PC-9 (cell line): ENCODE measurements at regions not wholly inside any gene's neighbourhood (a gene's known extent, or its start where the extent isn't known, plus 50 kb on each side); places are given as distances from the start of the nearest gene placed in this dataset.

Experiments
- CTCF ChIP-seq: fragments of 200-600 bp; sonication (generic); conservative IDR thresholded peaks from 2 replicates; pipeline ENCODE4 v1.6.1; 2017; ENCODE audit warnings: mixed run types, antibody characterized with exemption, mild to moderate bottlenecking, moderate library complexity
- EZH2 ChIP-seq: fragments of 200-600 bp; sonication (generic); IDR thresholded peaks from 2 replicates; pipeline ENCODE4 v1.8.0; 2017; ENCODE audit warnings: antibody characterized with exemption, low read depth

GRCh38 chr6:6865611-6866010 lies 242.2 kb upstream of the RREB1 start:
- TF ChIP-seq CTCF = no peak
- TF ChIP-seq EZH2 = no peak
